Keratinocyte (primary cell): ENCODE measurements at regions not wholly inside any gene's neighbourhood (a gene's known extent, or its start where the extent isn't known, plus 50 kb on each side); places are given as distances from the start of the nearest gene placed in this dataset.

Experiments
- DNase-seq: peaks from one replicate; pipeline ENCODE4 v3.0.0-alpha.2; 2011; ENCODE audit warnings: low read depth, missing footprints, low spot score
- FAIRE-seq: peaks from 2 replicates; lab custom pipeline; 2011; peaks lifted over from hg19 to GRCh38; lab: Jason Lieb, UNC
- H2AFZ ChIP-seq: 2 replicates; pipeline ENCODE4 v1.6.0; 2012; ENCODE audit warnings: low read length, control low read depth, inconsistent platforms; ENCODE audit not compliant: control insufficient read depth
- H3K27ac ChIP-seq: 2 replicates; pipeline ENCODE4 v1.5.1; 2011; ENCODE audit warnings: low read length; ENCODE audit not compliant: control insufficient read depth, insufficient read depth
- H3K27me3 ChIP-seq: 3 replicates; pipeline ENCODE4 v1.6.0; 2011; ENCODE audit warnings: low read length; ENCODE audit not compliant: control insufficient read depth, insufficient read depth; ENCODE audit errors: extremely low read depth
- H3K36me3 ChIP-seq, 2 experiments: 2 replicates in 1 of 2; 3 replicates in 1 of 2; pipeline ENCODE4 v1.5.1; 2011; ENCODE audit warnings: low read length in 2 of 2, mild to moderate bottlenecking in 1 of 2; ENCODE audit not compliant: control insufficient read depth in 2 of 2, insufficient read depth in 2 of 2; ENCODE audit errors: extremely low read depth in 1 of 2
- H3K4me1 ChIP-seq: 3 replicates; pipeline ENCODE4 v1.5.1; 2011; ENCODE audit warnings: low read length; ENCODE audit not compliant: control insufficient read depth, insufficient read depth; ENCODE audit errors: extremely low read depth
- H3K4me2 ChIP-seq: 3 replicates; pipeline ENCODE4 v1.6.0; 2011; ENCODE audit warnings: low read depth, low read length; ENCODE audit not compliant: control insufficient read depth, insufficient read depth; ENCODE audit errors: extremely low read depth
- H3K4me3 ChIP-seq, 3 experiments: fragments of 200-600 bp in 1 of 3; sonication (generic) in 1 of 3; 2 replicates in 2 of 3; 3 replicates in 1 of 3; pipeline ENCODE4 v1.5.1; 2011 to 2016; ENCODE audit warnings: low read length in 3 of 3, mild to moderate bottlenecking in 3 of 3, control low read depth in 2 of 3, inconsistent platforms in 1 of 3, low read depth in 1 of 3, mixed read lengths in 1 of 3, mixed run types in 1 of 3, moderate library complexity in 1 of 3; ENCODE audit not compliant: control insufficient read depth in 2 of 3, insufficient read depth in 2 of 3; ENCODE audit errors: extremely low read depth in 1 of 3
- H3K79me2 ChIP-seq: 2 replicates; pipeline ENCODE4 v1.6.0; 2012; ENCODE audit warnings: low read length; ENCODE audit not compliant: control insufficient read depth, insufficient read depth
- H3K9ac ChIP-seq: 3 replicates; pipeline ENCODE4 v1.6.0; 2011; ENCODE audit warnings: low read length; ENCODE audit not compliant: control insufficient read depth, insufficient read depth; ENCODE audit errors: extremely low read depth
- H3K9me1 ChIP-seq: 3 replicates; pipeline ENCODE4 v1.6.0; 2011; ENCODE audit warnings: low read length; ENCODE audit not compliant: control insufficient read depth, insufficient read depth; ENCODE audit errors: extremely low read depth
- H3K9me3 ChIP-seq: 2 replicates; pipeline ENCODE4 v1.5.1; 2012; ENCODE audit warnings: low read depth, low read length; ENCODE audit not compliant: control insufficient read depth
- H4K20me1 ChIP-seq: 3 replicates; pipeline ENCODE4 v1.6.0; 2011; ENCODE audit warnings: low read length; ENCODE audit not compliant: control insufficient read depth, insufficient read depth; ENCODE audit errors: extremely low read depth
- EZH2 ChIP-seq: IDR thresholded peaks from one replicate; pipeline ENCODE4 v1.6.1; 2012; ENCODE audit warnings: inconsistent platforms, mild to moderate bottlenecking, low read length, moderate library complexity
- dilution Hi-C: fragments of 300-500 bp; cut with MboI; formaldehyde crosslinking; loops from one replicate; pipeline ENCODE4 v1.7.0; 2020; ENCODE audit warnings: low sequenced_read_pairs; ENCODE audit not compliant: extremely low pct_ligation_motif_present
- TF ChIP-seq, protein P1 (sequence below), 3 experiments: IDR thresholded peaks in 1 of 3; conservative IDR thresholded peaks in 1 of 3; optimal IDR thresholded peaks in 1 of 3; 2 replicates in 2 of 3; 3 replicates in 1 of 3; pipeline versions ENCODE3 to v1.5.1; 2011; ENCODE audit warnings: low read length in 3 of 3, mild to moderate bottlenecking in 3 of 3, moderate library complexity in 2 of 3, control low read depth in 1 of 3, inconsistent platforms in 1 of 3; ENCODE audit not compliant: insufficient read depth in 2 of 3; ENCODE audit errors: extremely low read depth in 1 of 3

DNA sequence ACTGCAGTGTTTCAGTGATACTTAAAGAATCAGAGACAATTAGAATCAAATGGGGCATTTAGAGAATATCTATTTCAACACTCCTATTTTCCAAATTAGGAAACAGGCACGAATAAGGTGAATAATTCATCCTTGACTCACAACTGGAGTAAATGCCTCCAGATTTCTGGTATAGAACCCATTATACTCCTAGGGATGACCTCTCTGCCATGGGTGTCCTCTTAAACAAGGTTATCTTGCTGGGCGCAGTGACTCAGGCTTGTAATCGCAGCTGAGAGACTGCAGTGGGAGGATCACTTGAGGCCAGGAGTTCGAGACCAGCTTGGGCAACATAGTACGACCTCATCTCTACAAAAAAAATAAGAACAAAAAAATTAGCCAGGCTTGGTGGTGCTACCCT lies 139.8 kb upstream of the ELAC2 start:
- Histone ChIP-seq H3K27ac (no peak overlapping the region), H4K20me1 (no peaks in the 10 kb centered on the region), H3K4me2 (no peak overlapping the region), H3K79me2 (no peaks in the 10 kb centered on the region), H3K9ac (no peak overlapping the region), H2AFZ (no peak overlapping the region), H3K4me1 (no peaks in the 10 kb centered on the region), H3K27me3 (no peaks in the 10 kb centered on the region), H3K4me3 (no peak overlapping the region), H3K9me3 (no peaks in the 10 kb centered on the region), H3K9me1 (no peaks in the 10 kb centered on the region), H3K36me3 (no peaks in the 10 kb centered on the region)
- dilution Hi-C loops = no loop called here
- TF ChIP-seq EZH2 = no peak
- TF ChIP-seq, protein P1, sequence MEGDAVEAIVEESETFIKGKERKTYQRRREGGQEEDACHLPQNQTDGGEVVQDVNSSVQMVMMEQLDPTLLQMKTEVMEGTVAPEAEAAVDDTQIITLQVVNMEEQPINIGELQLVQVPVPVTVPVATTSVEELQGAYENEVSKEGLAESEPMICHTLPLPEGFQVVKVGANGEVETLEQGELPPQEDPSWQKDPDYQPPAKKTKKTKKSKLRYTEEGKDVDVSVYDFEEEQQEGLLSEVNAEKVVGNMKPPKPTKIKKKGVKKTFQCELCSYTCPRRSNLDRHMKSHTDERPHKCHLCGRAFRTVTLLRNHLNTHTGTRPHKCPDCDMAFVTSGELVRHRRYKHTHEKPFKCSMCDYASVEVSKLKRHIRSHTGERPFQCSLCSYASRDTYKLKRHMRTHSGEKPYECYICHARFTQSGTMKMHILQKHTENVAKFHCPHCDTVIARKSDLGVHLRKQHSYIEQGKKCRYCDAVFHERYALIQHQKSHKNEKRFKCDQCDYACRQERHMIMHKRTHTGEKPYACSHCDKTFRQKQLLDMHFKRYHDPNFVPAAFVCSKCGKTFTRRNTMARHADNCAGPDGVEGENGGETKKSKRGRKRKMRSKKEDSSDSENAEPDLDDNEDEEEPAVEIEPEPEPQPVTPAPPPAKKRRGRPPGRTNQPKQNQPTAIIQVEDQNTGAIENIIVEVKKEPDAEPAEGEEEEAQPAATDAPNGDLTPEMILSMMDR (optimal IDR thresholded peaks at IDR 0.05 in 1 of 3, IDR thresholded peaks at IDR 0.05 in 1 of 3, conservative IDR thresholded peaks at IDR 0.05 in 1 of 3; ENCODE audit: extremely low read depth in 1 of 3, insufficient read depth in 2 of 3, low read length in 3 of 3) = no peak
- FAIRE-seq (no peak), DNase-seq (no peak)

- Histone ChIP-seq H3K9me3 (no peaks in the 10 kb centered on the region), H3K4me3 (no peak overlapping the region), H3K36me3 (no peaks in the 10 kb centered on the region), H3K4me2 (no peak overlapping the region), H3K27me3 (no peaks in the 10 kb centered on the region), H3K9ac (no peak overlapping the region), H3K4me1 (no peaks in the 10 kb centered on the region), H3K9me1 (no peaks in the 10 kb centered on the region), H3K79me2 (no peaks in the 10 kb centered on the region), H3K27ac (no peak overlapping the region), H4K20me1 (no peaks in the 10 kb centered on the region), H2AFZ (no peak overlapping the region)
- TF ChIP-seq, protein P1 (optimal IDR thresholded peaks at IDR 0.05 in 1 of 3, IDR thresholded peaks at IDR 0.05 in 1 of 3, conservative IDR thresholded peaks at IDR 0.05 in 1 of 3; ENCODE audit: extremely low read depth in 1 of 3, insufficient read depth in 2 of 3, low read length in 3 of 3) = no peak
- TF ChIP-seq EZH2 = no peak
- no peak for FAIRE-seq
- DNase-seq = no peak
- dilution Hi-C loops = no loop called here
These were observed 137.1 kb upstream of the ELAC2 start for GRCh38 chr17:13154930-13155329.
